K562 (cell line): ENCODE measurements at regions not wholly inside any gene's neighbourhood (a gene's known extent, or its start where the extent isn't known, plus 50 kb on each side); places are given as distances from the start of the nearest gene placed in this dataset.

Source experiments
- ATAC-seq: fragments of 200-7000 bp; cut with Tn5 transposase; 3 replicates; pipeline ENCODE4 v1.9.1; 2020; ENCODE audit warnings: moderate library complexity
- BruUV-seq: library from RNA; stranded (reverse); fragments of 400-500 nt; replicated peaks from 2 replicates; lab custom pipeline; 2021; lab: Mats Ljungman, UMichigan
- CTCF ChIA-PET: fragments of 300-600 bp; formaldehyde crosslinking; extraction: SDS; loops from one replicate; lab custom pipeline; 2021; ENCODE audit warnings: low intra/inter-chr PET ratio; lab: Yijun Ruan, JAX
- POLR2A ChIA-PET: fragments of 300-600, 350-650 bp; sonication (Branson Sonifier 250); formaldehyde crosslinking; extraction: SDS; loops from one replicate; lab custom pipeline; 2021; ENCODE audit warnings: antibody characterized with exemption, inconsistent platforms; lab: Yijun Ruan, JAX
- DNase-seq, 4 experiments: peaks; one replicate each; pipeline versions ENCODE4 v3.0.0 to v3.0.0-alpha.2; 2011 to 2018; ENCODE audit warnings: low spot score in 3 of 4, mixed read lengths in 3 of 4; ENCODE audit errors: extremely low read depth in 1 of 4
- FAIRE-seq: peaks from 2 replicates; lab custom pipeline; 2011; peaks lifted over from hg19 to GRCh38; lab: Jason Lieb, UNC
- H2AFZ ChIP-seq: 2 replicates; pipeline ENCODE4 v1.6.0; 2011; ENCODE audit warnings: low read depth, low read length, control low read depth, inconsistent platforms
- H3K27ac ChIP-seq: fragments of 200-600 bp; 3 replicates; pipeline ENCODE4 v1.8.0; 2011; ENCODE audit warnings: low read depth, mild to moderate bottlenecking, control low read depth, inconsistent platforms, low read length, moderate library complexity, mixed read lengths; ENCODE audit errors: extremely low read depth
- H3K27me3 ChIP-seq, 2 experiments: fragments of 300-600 bp in 1 of 2; 2 replicates in 1 of 2; 3 replicates in 1 of 2; pipeline versions ENCODE4 v1.6.0 to v1.8.0; 2011; ENCODE audit warnings: inconsistent platforms in 2 of 2, low read length in 2 of 2, mild to moderate bottlenecking in 1 of 2, mixed read lengths in 1 of 2, moderate library complexity in 1 of 2; ENCODE audit not compliant: control insufficient read depth in 2 of 2, insufficient read depth in 2 of 2
- H3K36me3 ChIP-seq: fragments of 300-600 bp; 3 replicates; pipeline ENCODE4 v1.8.0; 2011; ENCODE audit warnings: mild to moderate bottlenecking, low read length, inconsistent platforms; ENCODE audit not compliant: control insufficient read depth, insufficient read depth
- H3K4me1 ChIP-seq, 2 experiments: fragments of 200-600 bp in 1 of 2; replicated peaks in 1 of 2; 2 replicates in 1 of 2; 3 replicates in 1 of 2; pipeline versions ENCODE4 v1.5.1 to v1.8.0; 2011; ENCODE audit warnings: inconsistent platforms in 2 of 2, low read length in 2 of 2, mild to moderate bottlenecking in 1 of 2, mixed read lengths in 1 of 2, moderate library complexity in 1 of 2; ENCODE audit not compliant: control insufficient read depth in 2 of 2, insufficient read depth in 2 of 2
- H3K4me2 ChIP-seq: 2 replicates; pipeline ENCODE4 v1.6.1; 2011; ENCODE audit warnings: low read length, control low read depth, inconsistent platforms, mixed read lengths; ENCODE audit not compliant: insufficient read depth
- H3K4me3 ChIP-seq: fragments of 200-600 bp; sonication (generic), shearing (Covaris generic); 2 replicates; pipeline ENCODE4 v1.5.1; 2016; ENCODE audit warnings: control low read depth, inconsistent platforms
- H3K79me2 ChIP-seq: fragments of 200-600 bp; 3 replicates; pipeline ENCODE4 v1.8.0; 2011; ENCODE audit warnings: low read length, inconsistent platforms; ENCODE audit not compliant: control insufficient read depth, insufficient read depth
- H3K9ac ChIP-seq, 2 experiments: 2 replicates each; pipeline versions ENCODE4 v1.6.0 to v1.6.1; 2011; ENCODE audit warnings: low read depth in 2 of 2, low read length in 2 of 2, control low read depth in 1 of 2, inconsistent platforms in 1 of 2, mild to moderate bottlenecking in 1 of 2, mixed read lengths in 1 of 2; ENCODE audit not compliant: insufficient read depth in 1 of 2
- H3K9me1 ChIP-seq: one replicate; pipeline ENCODE4 v1.6.0; 2011; ENCODE audit warnings: inconsistent platforms, mild to moderate bottlenecking, low read length, moderate library complexity; ENCODE audit not compliant: control insufficient read depth, insufficient read depth
- H3K9me3 ChIP-seq: replicated peaks from 2 replicates; pipeline ENCODE4 v1.5.1; 2011; ENCODE audit warnings: low read depth, low read length, inconsistent platforms; ENCODE audit not compliant: control insufficient read depth, insufficient read depth
- H4K20me1 ChIP-seq: replicated peaks from 2 replicates; pipeline ENCODE4 v1.6.1; 2011; ENCODE audit warnings: low read length, inconsistent platforms, mixed read lengths; ENCODE audit not compliant: control insufficient read depth, insufficient read depth
- ELF2 ChIP-seq: fragments of 250-450 bp; sonication (Bioruptor Pico); IDR thresholded peaks from 2 replicates; pipeline ENCODE4 v1.5.0; 2021; ENCODE audit warnings: mild to moderate bottlenecking
- FOSL1 ChIP-seq: fragments of 200-800 bp; sonication (Bioruptor generic); conservative IDR thresholded peaks from 2 replicates; pipeline ENCODE4 v1.6.1; 2016; ENCODE audit warnings: missing genetic modification characterization, missing compliant biosample characterization
- FUS ChIP-seq: fragments of 200-400 bp; formaldehyde crosslinking; optimal IDR thresholded peaks from 2 replicates; pipeline ENCODE3; 2017; ENCODE audit warnings: low read depth, low read length
- GATAD2A ChIP-seq: fragments of 450-650 bp; IDR thresholded peaks from 2 replicates; pipeline ENCODE4 v1.6.1; 2017
- NFE2 ChIP-seq: IDR thresholded peaks from 2 replicates; pipeline ENCODE4 v1.6.1; 2014; ENCODE audit warnings: antibody characterized with exemption, low read depth
- RBBP5 ChIP-seq: fragments of 200-600 bp; sonication (generic); IDR thresholded peaks from 2 replicates; pipeline ENCODE4 v1.6.1; 2012; ENCODE audit warnings: borderline replicate concordance, mild to moderate bottlenecking, low read length, control low read depth, inconsistent platforms; ENCODE audit not compliant: insufficient read depth, poor library complexity, severe bottlenecking
- SMARCC2 ChIP-seq: fragments of 450-650 bp; IDR thresholded peaks from 2 replicates; pipeline ENCODE4 v1.6.1; 2017; ENCODE audit warnings: antibody characterized with exemption, moderate library complexity, mild to moderate bottlenecking, low read depth
- TEAD2 ChIP-seq: fragments of 450-650 bp; IDR thresholded peaks from 2 replicates; pipeline ENCODE4 v1.6.1; 2016; ENCODE audit warnings: missing genetic modification characterization, control low read depth, missing compliant biosample characterization
- ZNF586 ChIP-seq: fragments of 450-650 bp; formaldehyde crosslinking; conservative IDR thresholded peaks from 2 replicates; pipeline ENCODE4 v1.4.0; 2020; ENCODE audit warnings: mild to moderate bottlenecking, moderate library complexity
- ZZZ3 ChIP-seq: fragments of 450-650 bp; IDR thresholded peaks from 2 replicates; pipeline ENCODE4 v1.6.1; 2016; ENCODE audit warnings: antibody characterized with exemption, mild to moderate bottlenecking, moderate library complexity
- WGBS: fragments of 100-300 bp; shearing (Covaris generic); methylation state at CpG from one replicate; pipeline ENCODE4 v1.1.6; 2016; ENCODE audit warnings: low coverage, mixed read lengths; ENCODE audit not compliant: insufficient coverage; ENCODE audit errors: missing lambda C conversion rate; 5-methylcytosine and 5-hydroxymethylcytosine counted together
- in situ Hi-C: fragments of 300-500 bp; cut with MboI; formaldehyde crosslinking; loops from 4 replicates; pipeline ENCODE4 v1.15.0; 2018; ENCODE audit warnings: inconsistent platforms, mixed read lengths
- intact Hi-C: fragments of 100-400 bp; cut with micrococcal nuclease; formaldehyde crosslinking; loops from 2 replicates; pipeline ENCODE4 v1.14.2; 2022
- TF ChIP-seq, protein P1 (sequence below): sonication (generic); formaldehyde crosslinking; IDR thresholded peaks from 2 replicates; pipeline ENCODE4 v1.9.0; 2022; ENCODE audit warnings: mild to moderate bottlenecking, missing genetic modification reagents
- TF ChIP-seq, protein P2 (sequence below): sonication (generic); formaldehyde crosslinking; IDR thresholded peaks from 2 replicates; pipeline ENCODE4 v1.8.1; 2023; ENCODE audit warnings: mild to moderate bottlenecking, missing genetic modification reagents
- TF ChIP-seq, protein P3 (sequence below): sonication (generic); formaldehyde crosslinking; IDR thresholded peaks from 2 replicates; pipeline ENCODE4 v1.8.1; 2023; ENCODE audit warnings: mild to moderate bottlenecking, missing genetic modification reagents
- TF ChIP-seq, protein P4 (sequence below): fragments of 450-650 bp; conservative IDR thresholded peaks from 2 replicates; pipeline ENCODE4 v1.6.1; 2016; ENCODE audit warnings: missing genetic modification characterization, low read depth, mild to moderate bottlenecking, control low read depth, missing compliant biosample characterization
- TF ChIP-seq, protein P5 (sequence below): fragments of 450-650 bp; IDR thresholded peaks from 2 replicates; pipeline ENCODE4 v1.6.1; 2017; ENCODE audit warnings: mild to moderate bottlenecking, moderate library complexity

DNA sequence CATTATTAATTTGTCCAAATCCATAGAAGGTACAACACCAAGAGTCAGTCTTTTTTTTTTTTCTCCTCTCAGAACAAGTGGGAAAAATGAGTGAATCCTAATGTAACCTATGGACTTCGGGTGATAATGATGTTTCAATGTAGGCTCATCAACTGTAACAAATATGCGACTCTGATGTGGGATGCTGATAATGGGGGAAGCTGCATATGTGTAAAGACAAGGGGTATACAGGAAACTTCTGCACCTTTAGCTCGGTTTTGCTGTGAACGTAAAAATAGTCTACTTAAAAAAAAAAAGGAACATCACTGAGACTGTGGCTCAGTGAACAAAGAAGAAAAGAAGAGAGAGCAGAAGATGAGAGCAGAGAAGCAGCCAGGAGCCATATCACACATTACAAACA lies 78.3 kb upstream of the ARHGAP32 start (continued):
- TF ChIP-seq, protein P1, sequence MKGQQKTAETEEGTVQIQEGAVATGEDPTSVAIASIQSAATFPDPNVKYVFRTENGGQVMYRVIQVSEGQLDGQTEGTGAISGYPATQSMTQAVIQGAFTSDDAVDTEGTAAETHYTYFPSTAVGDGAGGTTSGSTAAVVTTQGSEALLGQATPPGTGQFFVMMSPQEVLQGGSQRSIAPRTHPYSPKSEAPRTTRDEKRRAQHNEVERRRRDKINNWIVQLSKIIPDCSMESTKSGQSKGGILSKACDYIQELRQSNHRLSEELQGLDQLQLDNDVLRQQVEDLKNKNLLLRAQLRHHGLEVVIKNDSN (CRISPR knock-in tag), result no peak
- TF ChIP-seq, protein P2, sequence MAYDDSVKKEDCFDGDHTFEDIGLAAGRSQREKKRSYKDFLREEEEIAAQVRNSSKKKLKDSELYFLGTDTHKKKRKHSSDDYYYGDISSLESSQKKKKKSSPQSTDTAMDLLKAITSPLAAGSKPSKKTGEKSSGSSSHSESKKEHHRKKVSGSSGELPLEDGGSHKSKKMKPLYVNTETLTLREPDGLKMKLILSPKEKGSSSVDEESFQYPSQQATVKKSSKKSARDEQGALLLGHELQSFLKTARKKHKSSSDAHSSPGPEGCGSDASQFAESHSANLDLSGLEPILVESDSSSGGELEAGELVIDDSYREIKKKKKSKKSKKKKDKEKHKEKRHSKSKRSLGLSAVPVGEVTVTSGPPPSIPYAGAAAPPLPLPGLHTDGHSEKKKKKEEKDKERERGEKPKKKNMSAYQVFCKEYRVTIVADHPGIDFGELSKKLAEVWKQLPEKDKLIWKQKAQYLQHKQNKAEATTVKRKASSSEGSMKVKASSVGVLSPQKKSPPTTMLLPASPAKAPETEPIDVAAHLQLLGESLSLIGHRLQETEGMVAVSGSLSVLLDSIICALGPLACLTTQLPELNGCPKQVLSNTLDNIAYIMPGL (CRISPR knock-in tag), result no peak
- no peak for TF ChIP-seq ELF2
- TF ChIP-seq FOSL1 (tag), result no peak

DNA sequence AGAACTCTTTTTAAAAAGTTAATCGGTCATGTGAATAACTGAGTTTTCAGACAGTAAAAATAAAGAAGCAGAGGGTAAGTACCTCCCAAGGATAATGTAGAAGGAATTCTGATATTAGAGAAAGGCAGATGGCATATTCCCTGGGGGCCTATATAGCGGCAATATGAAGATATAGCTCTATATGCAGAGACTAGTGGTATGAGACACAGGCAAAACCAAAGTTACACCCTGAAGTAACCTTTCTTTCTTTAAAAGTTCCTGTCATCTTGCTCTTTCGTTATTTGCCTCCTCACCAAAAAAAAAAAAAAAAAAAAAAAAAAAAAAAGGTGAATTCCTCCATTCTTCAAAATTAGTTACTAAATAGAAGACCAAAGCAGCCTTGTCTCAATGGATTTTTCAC lies 76.2 kb upstream of the ARHGAP32 start:
- H3K9ac ChIP-seq, result no peak overlapping the region
- no peaks in the 10 kb centered on the region for H3K79me2 ChIP-seq
- H2AFZ ChIP-seq, result no peak overlapping the region
- no peak overlapping the region for H3K27ac ChIP-seq
- H3K36me3 ChIP-seq, result no peaks in the 10 kb centered on the region
- no peak overlapping the region for H3K4me3 ChIP-seq
- FAIRE-seq, result no peak
- H3K27me3 ChIP-seq, result no peaks in the 10 kb centered on the region
- H3K9me1 ChIP-seq, result no peaks in the 10 kb centered on the region
- no peaks in the 10 kb centered on the region for H3K9me3 ChIP-seq
- H3K4me2 ChIP-seq, result no peak overlapping the region
- WGBS, result 0% methylated on average over 3 of the region's 3 CpGs
- BruUV-seq, result no TSS peak
- H4K20me1 ChIP-seq, result no peaks in the 10 kb centered on the region
- ChIA-PET CTCF (no interaction called here), POLR2A (no interaction called here)
- ATAC-seq, result no peak
- intact Hi-C loops (no loop called here), in situ Hi-C loops (no loop called here)
- DNase-seq, result no peak
- no peaks in the 10 kb centered on the region for H3K4me1 ChIP-seq
- TF ChIP-seq ZNF586 (no peak), SMARCC2 (no peak), FUS (no peak), RBBP5 (no peak), TEAD2 (tag) (no peak), GATAD2A (no peak), NFE2 (no peak), ZZZ3 (no peak)
- TF ChIP-seq, protein P3, sequence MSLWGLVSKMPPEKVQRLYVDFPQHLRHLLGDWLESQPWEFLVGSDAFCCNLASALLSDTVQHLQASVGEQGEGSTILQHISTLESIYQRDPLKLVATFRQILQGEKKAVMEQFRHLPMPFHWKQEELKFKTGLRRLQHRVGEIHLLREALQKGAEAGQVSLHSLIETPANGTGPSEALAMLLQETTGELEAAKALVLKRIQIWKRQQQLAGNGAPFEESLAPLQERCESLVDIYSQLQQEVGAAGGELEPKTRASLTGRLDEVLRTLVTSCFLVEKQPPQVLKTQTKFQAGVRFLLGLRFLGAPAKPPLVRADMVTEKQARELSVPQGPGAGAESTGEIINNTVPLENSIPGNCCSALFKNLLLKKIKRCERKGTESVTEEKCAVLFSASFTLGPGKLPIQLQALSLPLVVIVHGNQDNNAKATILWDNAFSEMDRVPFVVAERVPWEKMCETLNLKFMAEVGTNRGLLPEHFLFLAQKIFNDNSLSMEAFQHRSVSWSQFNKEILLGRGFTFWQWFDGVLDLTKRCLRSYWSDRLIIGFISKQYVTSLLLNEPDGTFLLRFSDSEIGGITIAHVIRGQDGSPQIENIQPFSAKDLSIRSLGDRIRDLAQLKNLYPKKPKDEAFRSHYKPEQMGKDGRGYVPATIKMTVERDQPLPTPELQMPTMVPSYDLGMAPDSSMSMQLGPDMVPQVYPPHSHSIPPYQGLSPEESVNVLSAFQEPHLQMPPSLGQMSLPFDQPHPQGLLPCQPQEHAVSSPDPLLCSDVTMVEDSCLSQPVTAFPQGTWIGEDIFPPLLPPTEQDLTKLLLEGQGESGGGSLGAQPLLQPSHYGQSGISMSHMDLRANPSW (CRISPR knock-in tag), result no peak
- TF ChIP-seq, protein P4, sequence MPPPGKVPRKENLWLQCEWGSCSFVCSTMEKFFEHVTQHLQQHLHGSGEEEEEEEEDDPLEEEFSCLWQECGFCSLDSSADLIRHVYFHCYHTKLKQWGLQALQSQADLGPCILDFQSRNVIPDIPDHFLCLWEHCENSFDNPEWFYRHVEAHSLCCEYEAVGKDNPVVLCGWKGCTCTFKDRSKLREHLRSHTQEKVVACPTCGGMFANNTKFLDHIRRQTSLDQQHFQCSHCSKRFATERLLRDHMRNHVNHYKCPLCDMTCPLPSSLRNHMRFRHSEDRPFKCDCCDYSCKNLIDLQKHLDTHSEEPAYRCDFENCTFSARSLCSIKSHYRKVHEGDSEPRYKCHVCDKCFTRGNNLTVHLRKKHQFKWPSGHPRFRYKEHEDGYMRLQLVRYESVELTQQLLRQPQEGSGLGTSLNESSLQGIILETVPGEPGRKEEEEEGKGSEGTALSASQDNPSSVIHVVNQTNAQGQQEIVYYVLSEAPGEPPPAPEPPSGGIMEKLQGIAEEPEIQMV (tag), result no peak
- TF ChIP-seq, protein P5, sequence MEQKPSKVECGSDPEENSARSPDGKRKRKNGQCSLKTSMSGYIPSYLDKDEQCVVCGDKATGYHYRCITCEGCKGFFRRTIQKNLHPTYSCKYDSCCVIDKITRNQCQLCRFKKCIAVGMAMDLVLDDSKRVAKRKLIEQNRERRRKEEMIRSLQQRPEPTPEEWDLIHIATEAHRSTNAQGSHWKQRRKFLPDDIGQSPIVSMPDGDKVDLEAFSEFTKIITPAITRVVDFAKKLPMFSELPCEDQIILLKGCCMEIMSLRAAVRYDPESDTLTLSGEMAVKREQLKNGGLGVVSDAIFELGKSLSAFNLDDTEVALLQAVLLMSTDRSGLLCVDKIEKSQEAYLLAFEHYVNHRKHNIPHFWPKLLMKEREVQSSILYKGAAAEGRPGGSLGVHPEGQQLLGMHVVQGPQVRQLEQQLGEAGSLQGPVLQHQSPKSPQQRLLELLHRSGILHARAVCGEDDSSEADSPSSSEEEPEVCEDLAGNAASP, result no peak
